ENCODE measurements at regions not wholly inside any gene's neighbourhood (a gene's known extent, or its start where the extent isn't known, plus 50 kb on each side); places are given as distances from the start of the nearest gene placed in this dataset.

- Histone ChIP-seq H3K4me2 (ENCODE audit: low read length) (no peak overlapping the region), H3K9me3 (ENCODE audit: control insufficient read depth, insufficient read depth, low read length) (no peaks in the 10 kb centered on the region), H3K79me2 (ENCODE audit: control insufficient read depth, low read length) (no peaks in the 10 kb centered on the region), H3K9me2 (replicated peaks; ENCODE audit: control insufficient read depth, low read length) (no peaks in the 10 kb centered on the region), H4K20me1 (ENCODE audit: control insufficient read depth, insufficient read depth, low read depth, low read length) (no peaks in the 10 kb centered on the region), H3K4me1 (ENCODE audit: control insufficient read depth, low read length) (no peaks in the 10 kb centered on the region), H3K27me3 (ENCODE audit: control insufficient read depth, low read length) (no peaks in the 10 kb centered on the region), H3K27ac (ENCODE audit: low read depth, low read length) (no peak overlapping the region), H3K36me3 (ENCODE audit: control insufficient read depth, low read length) (no peaks in the 10 kb centered on the region), H3K4me3 (ENCODE audit: low read length) (no peak overlapping the region), H3F3A (ENCODE audit: control insufficient read depth, insufficient read depth) (no peaks in the 10 kb centered on the region)
- TF ChIP-seq, protein P1, sequence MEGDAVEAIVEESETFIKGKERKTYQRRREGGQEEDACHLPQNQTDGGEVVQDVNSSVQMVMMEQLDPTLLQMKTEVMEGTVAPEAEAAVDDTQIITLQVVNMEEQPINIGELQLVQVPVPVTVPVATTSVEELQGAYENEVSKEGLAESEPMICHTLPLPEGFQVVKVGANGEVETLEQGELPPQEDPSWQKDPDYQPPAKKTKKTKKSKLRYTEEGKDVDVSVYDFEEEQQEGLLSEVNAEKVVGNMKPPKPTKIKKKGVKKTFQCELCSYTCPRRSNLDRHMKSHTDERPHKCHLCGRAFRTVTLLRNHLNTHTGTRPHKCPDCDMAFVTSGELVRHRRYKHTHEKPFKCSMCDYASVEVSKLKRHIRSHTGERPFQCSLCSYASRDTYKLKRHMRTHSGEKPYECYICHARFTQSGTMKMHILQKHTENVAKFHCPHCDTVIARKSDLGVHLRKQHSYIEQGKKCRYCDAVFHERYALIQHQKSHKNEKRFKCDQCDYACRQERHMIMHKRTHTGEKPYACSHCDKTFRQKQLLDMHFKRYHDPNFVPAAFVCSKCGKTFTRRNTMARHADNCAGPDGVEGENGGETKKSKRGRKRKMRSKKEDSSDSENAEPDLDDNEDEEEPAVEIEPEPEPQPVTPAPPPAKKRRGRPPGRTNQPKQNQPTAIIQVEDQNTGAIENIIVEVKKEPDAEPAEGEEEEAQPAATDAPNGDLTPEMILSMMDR (IDR thresholded peaks at IDR 0.05; ENCODE audit: low read depth, low read length, poor library complexity, severe bottlenecking): no peak
- TF ChIP-seq EZH2phosphoT487 (IDR thresholded peaks at IDR 0.05; ENCODE audit: borderline replicate concordance, low read length): no peak
Measured at GRCh38 chr18:64490207-64490606, 341.3 kb upstream of the LINC00305 start.

DNA sequence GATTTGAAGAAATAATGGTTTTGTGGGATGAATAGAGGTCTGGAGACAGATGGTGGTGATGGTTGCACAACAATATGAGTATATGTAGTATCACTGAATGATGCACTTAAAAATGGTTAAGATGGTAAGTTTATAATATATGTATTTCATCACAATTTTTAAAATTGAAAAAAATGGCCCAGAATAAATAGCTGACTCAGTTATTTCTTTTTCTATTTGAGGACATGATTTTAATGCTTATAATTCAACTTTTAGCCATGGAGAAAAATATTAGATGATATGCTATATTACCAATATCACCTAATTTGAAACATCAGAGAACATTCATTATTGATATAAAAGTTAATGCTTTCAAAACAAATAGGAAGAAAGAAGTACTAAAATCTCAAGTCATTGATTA, 339.8 kb upstream of the LINC00305 start:
- no peaks in the 10 kb centered on the region for H3K9me2 ChIP-seq (replicated peaks; ENCODE audit: control insufficient read depth, low read length)
- H3K36me3 ChIP-seq (ENCODE audit: control insufficient read depth, low read length): no peaks in the 10 kb centered on the region
- H3K27me3 ChIP-seq (ENCODE audit: control insufficient read depth, low read length): no peaks in the 10 kb centered on the region
- no peak overlapping the region for H3K4me3 ChIP-seq (ENCODE audit: low read length)
- no peak overlapping the region for H3K27ac ChIP-seq (ENCODE audit: low read depth, low read length)
- no peaks in the 10 kb centered on the region for H3K9me3 ChIP-seq (ENCODE audit: control insufficient read depth, insufficient read depth, low read length)
- H3K4me1 ChIP-seq (ENCODE audit: control insufficient read depth, low read length): no peaks in the 10 kb centered on the region
- TF ChIP-seq EZH2phosphoT487 (IDR thresholded peaks at IDR 0.05; ENCODE audit: borderline replicate concordance, low read length): no peak
- TF ChIP-seq, protein P1 (IDR thresholded peaks at IDR 0.05; ENCODE audit: low read depth, low read length, poor library complexity, severe bottlenecking): no peak
- no peaks in the 10 kb centered on the region for H3F3A ChIP-seq (ENCODE audit: control insufficient read depth, insufficient read depth)
- no peak overlapping the region for H3K4me2 ChIP-seq (ENCODE audit: low read length)
- H4K20me1 ChIP-seq (ENCODE audit: control insufficient read depth, insufficient read depth, low read depth, low read length): no peaks in the 10 kb centered on the region
- no peaks in the 10 kb centered on the region for H3K79me2 ChIP-seq (ENCODE audit: control insufficient read depth, low read length)

DNA sequence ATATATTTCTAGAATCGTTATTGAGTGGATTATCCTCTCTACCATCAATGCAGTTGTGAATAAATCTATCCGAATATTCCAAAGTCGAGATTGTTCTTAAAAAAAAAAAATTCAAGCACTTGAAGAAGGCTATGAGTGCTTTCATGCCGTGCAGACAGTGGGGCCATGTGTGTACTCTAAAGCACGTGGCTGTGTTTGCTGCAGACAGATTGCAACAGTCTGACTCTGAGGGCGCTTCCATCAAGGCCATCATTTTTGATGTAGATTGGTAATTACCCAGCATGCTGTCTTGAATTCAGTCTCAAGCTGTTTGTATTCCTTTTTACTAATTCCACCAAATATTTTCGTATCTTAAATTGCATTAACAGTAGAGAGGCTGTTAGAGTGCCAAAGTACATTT, 325.9 kb upstream of the LINC00305 start:
- Histone ChIP-seq H3K9me2 (replicated peaks; ENCODE audit: control insufficient read depth, low read length) (no peaks in the 10 kb centered on the region), H3K4me2 (ENCODE audit: low read length) (no peak overlapping the region), H3K4me1 (ENCODE audit: control insufficient read depth, low read length) (no peaks in the 10 kb centered on the region), H3F3A (ENCODE audit: control insufficient read depth, insufficient read depth) (no peaks in the 10 kb centered on the region), H4K20me1 (ENCODE audit: control insufficient read depth, insufficient read depth, low read depth, low read length) (no peaks in the 10 kb centered on the region), H3K27me3 (ENCODE audit: control insufficient read depth, low read length) (no peaks in the 10 kb centered on the region), H3K79me2 (ENCODE audit: control insufficient read depth, low read length) (no peaks in the 10 kb centered on the region), H3K9me3 (ENCODE audit: control insufficient read depth, insufficient read depth, low read length) (no peaks in the 10 kb centered on the region), H3K36me3 (ENCODE audit: control insufficient read depth, low read length) (no peaks in the 10 kb centered on the region), H3K27ac (ENCODE audit: low read depth, low read length) (no peak overlapping the region), H3K4me3 (ENCODE audit: low read length) (no peak overlapping the region)
- TF ChIP-seq EZH2phosphoT487 (IDR thresholded peaks at IDR 0.05; ENCODE audit: borderline replicate concordance, low read length): no peak
- TF ChIP-seq, protein P1 (IDR thresholded peaks at IDR 0.05; ENCODE audit: low read depth, low read length, poor library complexity, severe bottlenecking): no peak

DNA sequence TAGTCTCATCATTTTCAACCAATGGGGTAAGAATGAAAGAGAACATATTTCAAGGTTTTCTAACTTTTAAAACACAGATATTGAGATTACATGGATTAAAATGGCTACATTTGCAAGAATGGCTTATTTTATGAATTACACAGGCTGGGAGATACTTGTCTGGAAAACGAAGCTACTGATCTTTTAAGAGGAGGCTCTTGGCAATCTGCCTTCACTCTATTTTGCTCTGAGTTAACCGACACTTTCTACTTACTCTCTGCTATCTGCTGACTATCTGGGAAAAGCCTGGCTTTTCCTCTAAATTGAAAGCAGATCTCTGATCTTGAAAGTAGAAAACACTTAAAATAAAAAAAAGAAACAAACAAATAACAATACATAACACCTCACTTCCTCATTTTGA, 325.4 kb upstream of the LINC00305 start:
- Histone ChIP-seq H3K36me3 (ENCODE audit: control insufficient read depth, low read length) (no peaks in the 10 kb centered on the region), H3K27ac (ENCODE audit: low read depth, low read length) (no peak overlapping the region), H3K4me1 (ENCODE audit: control insufficient read depth, low read length) (no peaks in the 10 kb centered on the region), H3F3A (ENCODE audit: control insufficient read depth, insufficient read depth) (no peaks in the 10 kb centered on the region), H3K79me2 (ENCODE audit: control insufficient read depth, low read length) (no peaks in the 10 kb centered on the region), H3K9me3 (ENCODE audit: control insufficient read depth, insufficient read depth, low read length) (no peaks in the 10 kb centered on the region), H3K4me3 (ENCODE audit: low read length) (no peak overlapping the region), H4K20me1 (ENCODE audit: control insufficient read depth, insufficient read depth, low read depth, low read length) (no peaks in the 10 kb centered on the region), H3K27me3 (ENCODE audit: control insufficient read depth, low read length) (no peaks in the 10 kb centered on the region), H3K9me2 (replicated peaks; ENCODE audit: control insufficient read depth, low read length) (no peaks in the 10 kb centered on the region), H3K4me2 (ENCODE audit: low read length) (no peak overlapping the region)
- no peak for TF ChIP-seq EZH2phosphoT487 (IDR thresholded peaks at IDR 0.05; ENCODE audit: borderline replicate concordance, low read length)
- TF ChIP-seq, protein P1 (IDR thresholded peaks at IDR 0.05; ENCODE audit: low read depth, low read length, poor library complexity, severe bottlenecking): no peak
